22Rv1 (cell line): ENCODE measurements at regions not wholly inside any gene's neighbourhood (a gene's known extent, or its start where the extent isn't known, plus 50 kb on each side); places are given as distances from the start of the nearest gene placed in this dataset.

Experiments
- H3K27ac ChIP-seq: fragments of 450-650 bp; 2 replicates; pipeline ENCODE4 v1.5.1; 2017
- CTCF ChIP-seq: fragments of 450-650 bp; IDR thresholded peaks from 2 replicates; pipeline ENCODE4 v1.5.1; 2017; ENCODE audit warnings: mild to moderate bottlenecking
- ZFX ChIP-seq: fragments of 450-650 bp; IDR thresholded peaks from 2 replicates; pipeline ENCODE4 v1.6.1; 2017; ENCODE audit warnings: antibody characterized with exemption, borderline replicate concordance

DNA sequence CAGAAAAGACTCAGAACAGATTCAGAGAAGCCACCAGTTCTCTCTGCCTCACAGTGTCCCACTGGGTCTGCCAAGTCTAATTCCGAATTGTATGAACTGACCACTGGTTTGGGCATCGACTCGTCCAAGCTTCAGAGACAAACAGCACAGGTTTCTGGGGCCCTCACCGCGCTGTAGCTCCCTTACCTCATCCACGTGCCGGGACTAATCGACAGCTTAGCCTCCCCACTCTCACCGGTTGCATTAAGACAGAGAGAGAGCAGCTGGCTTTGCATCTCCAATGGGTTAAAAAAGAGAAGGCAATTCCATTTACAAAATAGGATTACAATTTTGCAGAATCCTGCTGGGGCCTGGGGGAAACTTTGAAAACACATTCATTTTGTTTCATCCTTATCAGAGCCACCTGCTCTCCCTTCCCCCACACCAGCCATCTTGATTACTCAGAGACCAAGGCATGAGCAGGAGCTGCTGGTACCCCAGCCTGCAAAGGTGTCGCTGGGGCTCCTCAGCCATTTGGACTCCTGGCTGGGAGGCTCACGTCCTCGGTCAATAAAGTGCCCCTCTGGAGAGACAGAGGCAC lies 95.3 kb upstream of the RPL38 start:
- H3K27ac ChIP-seq = no peak overlapping the region

GRCh38 chr17:74110467-74110866 lies 93.0 kb upstream of the RPL38 start:
- no peak overlapping the region for H3K27ac ChIP-seq
- TF ChIP-seq CTCF (no peak), ZFX (no peak)

More for the DNA sequence above, 95.3 kb upstream of the RPL38 start:
- TF ChIP-seq ZFX = no peak
- TF ChIP-seq CTCF = no peak

- H3K27ac ChIP-seq = no peak overlapping the region
- TF ChIP-seq CTCF (no peak), ZFX (no peak)
Observed at GRCh38 chr17:74113326-74113725, 90.2 kb upstream of the RPL38 start.

GRCh38 chr17:74113952-74114351 lies 89.5 kb upstream of the RPL38 start:
- H3K27ac ChIP-seq = no peak overlapping the region
- TF ChIP-seq CTCF = no peak
- no peak for TF ChIP-seq ZFX

DNA sequence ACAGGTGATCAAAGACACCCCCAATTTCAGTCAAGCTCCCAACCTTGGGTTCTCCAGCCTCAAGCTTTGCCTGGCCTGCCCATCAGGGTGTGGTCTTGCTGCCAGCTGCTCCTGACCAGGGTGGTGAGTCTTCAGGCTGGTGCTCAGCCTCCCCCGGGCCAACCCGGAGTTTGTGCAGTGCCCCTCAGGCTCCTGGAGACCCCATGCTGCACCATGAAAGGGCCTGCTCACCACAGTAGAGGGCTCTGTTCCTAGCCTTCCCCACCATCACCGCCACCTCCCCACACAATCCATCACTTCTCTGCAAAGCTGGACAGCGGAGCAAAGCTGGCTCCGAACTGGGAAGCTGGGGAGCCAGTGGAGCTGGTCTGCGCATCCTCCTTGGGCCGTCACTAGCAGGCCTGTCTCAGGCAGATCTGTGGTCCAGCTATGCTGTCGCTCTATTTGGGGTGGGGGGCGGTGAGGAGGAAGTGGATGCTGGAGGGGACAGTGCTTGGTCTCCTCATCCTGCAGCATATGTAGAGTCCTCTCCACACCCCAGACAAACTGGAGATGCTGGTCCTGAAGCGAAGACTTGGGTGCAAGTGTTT lies 88.5 kb upstream of the RPL38 start:
- TF ChIP-seq CTCF (no peak), ZFX (no peak)
- H3K27ac ChIP-seq = no peak overlapping the region

DNA sequence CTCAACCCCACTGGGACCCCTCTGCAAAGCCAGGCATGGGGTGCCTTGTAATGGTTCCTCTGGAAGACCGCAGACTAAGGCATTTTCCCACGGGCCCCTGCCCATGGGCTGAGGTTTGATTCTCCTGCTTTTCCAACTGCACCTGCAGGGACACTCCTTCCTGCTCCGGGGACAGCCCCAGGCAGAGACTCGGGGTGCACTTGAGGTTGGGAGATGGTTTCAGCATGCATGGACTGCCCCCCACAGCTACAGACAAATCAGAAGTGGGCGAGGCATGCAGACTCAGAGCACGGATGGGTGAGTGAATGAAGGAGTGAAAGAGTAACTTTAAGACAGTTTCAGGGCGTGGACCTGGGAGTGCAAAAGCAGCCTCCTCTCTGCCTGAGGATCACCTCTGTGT lies 87.9 kb upstream of the RPL38 start:
- no peak for TF ChIP-seq ZFX
- no peak for TF ChIP-seq CTCF
- H3K27ac ChIP-seq = no peak overlapping the region

GRCh38 chr17:74116087-74116717 lies 87.3 kb upstream of the RPL38 start:
- H3K27ac ChIP-seq = no peak overlapping the region
- TF ChIP-seq CTCF = no peak
